ENCODE measurements at regions not wholly inside any gene's neighbourhood (a gene's known extent, or its start where the extent isn't known, plus 50 kb on each side); places are given as distances from the start of the nearest gene placed in this dataset.

DNA sequence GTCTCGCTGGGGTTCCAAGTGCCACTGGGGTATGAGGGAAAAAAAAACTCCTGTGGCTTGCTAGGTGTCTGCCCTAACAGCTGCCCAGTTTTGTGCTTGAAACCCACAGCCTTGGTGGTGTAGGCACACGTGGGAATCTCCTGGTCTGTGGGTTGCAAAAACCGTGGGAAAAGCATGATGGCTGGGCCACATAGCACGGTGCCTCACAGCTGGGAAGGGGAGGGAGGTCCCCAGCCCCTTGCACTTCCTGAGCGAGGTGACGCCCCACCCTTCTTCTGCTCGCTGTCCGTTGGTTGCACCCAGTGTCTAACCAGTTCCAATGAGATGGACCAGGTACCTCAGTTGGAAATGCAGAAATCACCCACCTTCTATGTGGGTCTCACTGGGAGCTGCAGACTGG lies 144.3 kb downstream of the KBTBD8 start:
- Histone ChIP-seq H2AFZ (ENCODE audit: low read depth, low read length) (no peak overlapping the region), H3F3A (ENCODE audit: insufficient read depth, low read length, poor library complexity, severe bottlenecking) (no peaks in the 10 kb centered on the region), H3K27me3 (ENCODE audit: insufficient read depth, low read depth, low read length) (no peaks in the 10 kb centered on the region), H3K79me2 (replicated peaks; ENCODE audit: insufficient read depth, low read length) (no peaks in the 10 kb centered on the region), H3K27ac (ENCODE audit: low read length) (no peak overlapping the region), H3K4me3 (ENCODE audit: low read length) (no peak overlapping the region), H3K36me3 (ENCODE audit: insufficient read depth, low read length) (no peaks in the 10 kb centered on the region), H3K9me3 (ENCODE audit: low read length) (no peaks in the 10 kb centered on the region), H4K20me1 (ENCODE audit: insufficient read depth) (no peaks in the 10 kb centered on the region), H3K9ac (ENCODE audit: low read length) (no peak overlapping the region), H3K4me2 (ENCODE audit: low read length) (no peak overlapping the region), H3K9me2 (ENCODE audit: insufficient read depth, low read length) (no peaks in the 10 kb centered on the region)
- TF ChIP-seq EP300 (conservative IDR thresholded peaks at IDR 0.05; ENCODE audit: poor library complexity, severe bottlenecking) (no peak), RAD21 (conservative IDR thresholded peaks at IDR 0.05) (no peak), EZH2 (IDR thresholded peaks at IDR 0.05; ENCODE audit: borderline replicate concordance, insufficient read depth, low read length, poor library complexity, severe bottlenecking) (no peak), MXI1 (conservative IDR thresholded peaks at IDR 0.05; ENCODE audit: poor library complexity, severe bottlenecking) (no peak), TAF1 (IDR thresholded peaks at IDR 0.05; ENCODE audit: low read depth) (no peak), POLR2AphosphoS5 (IDR thresholded peaks at IDR 0.05) (no peak), SMC3 (conservative IDR thresholded peaks at IDR 0.05; ENCODE audit: poor library complexity) (no peak)
- TF ChIP-seq, protein P1, sequence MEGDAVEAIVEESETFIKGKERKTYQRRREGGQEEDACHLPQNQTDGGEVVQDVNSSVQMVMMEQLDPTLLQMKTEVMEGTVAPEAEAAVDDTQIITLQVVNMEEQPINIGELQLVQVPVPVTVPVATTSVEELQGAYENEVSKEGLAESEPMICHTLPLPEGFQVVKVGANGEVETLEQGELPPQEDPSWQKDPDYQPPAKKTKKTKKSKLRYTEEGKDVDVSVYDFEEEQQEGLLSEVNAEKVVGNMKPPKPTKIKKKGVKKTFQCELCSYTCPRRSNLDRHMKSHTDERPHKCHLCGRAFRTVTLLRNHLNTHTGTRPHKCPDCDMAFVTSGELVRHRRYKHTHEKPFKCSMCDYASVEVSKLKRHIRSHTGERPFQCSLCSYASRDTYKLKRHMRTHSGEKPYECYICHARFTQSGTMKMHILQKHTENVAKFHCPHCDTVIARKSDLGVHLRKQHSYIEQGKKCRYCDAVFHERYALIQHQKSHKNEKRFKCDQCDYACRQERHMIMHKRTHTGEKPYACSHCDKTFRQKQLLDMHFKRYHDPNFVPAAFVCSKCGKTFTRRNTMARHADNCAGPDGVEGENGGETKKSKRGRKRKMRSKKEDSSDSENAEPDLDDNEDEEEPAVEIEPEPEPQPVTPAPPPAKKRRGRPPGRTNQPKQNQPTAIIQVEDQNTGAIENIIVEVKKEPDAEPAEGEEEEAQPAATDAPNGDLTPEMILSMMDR (IDR thresholded peaks at IDR 0.05; ENCODE audit: poor library complexity, severe bottlenecking): no peak
- TF ChIP-seq, protein P2, sequence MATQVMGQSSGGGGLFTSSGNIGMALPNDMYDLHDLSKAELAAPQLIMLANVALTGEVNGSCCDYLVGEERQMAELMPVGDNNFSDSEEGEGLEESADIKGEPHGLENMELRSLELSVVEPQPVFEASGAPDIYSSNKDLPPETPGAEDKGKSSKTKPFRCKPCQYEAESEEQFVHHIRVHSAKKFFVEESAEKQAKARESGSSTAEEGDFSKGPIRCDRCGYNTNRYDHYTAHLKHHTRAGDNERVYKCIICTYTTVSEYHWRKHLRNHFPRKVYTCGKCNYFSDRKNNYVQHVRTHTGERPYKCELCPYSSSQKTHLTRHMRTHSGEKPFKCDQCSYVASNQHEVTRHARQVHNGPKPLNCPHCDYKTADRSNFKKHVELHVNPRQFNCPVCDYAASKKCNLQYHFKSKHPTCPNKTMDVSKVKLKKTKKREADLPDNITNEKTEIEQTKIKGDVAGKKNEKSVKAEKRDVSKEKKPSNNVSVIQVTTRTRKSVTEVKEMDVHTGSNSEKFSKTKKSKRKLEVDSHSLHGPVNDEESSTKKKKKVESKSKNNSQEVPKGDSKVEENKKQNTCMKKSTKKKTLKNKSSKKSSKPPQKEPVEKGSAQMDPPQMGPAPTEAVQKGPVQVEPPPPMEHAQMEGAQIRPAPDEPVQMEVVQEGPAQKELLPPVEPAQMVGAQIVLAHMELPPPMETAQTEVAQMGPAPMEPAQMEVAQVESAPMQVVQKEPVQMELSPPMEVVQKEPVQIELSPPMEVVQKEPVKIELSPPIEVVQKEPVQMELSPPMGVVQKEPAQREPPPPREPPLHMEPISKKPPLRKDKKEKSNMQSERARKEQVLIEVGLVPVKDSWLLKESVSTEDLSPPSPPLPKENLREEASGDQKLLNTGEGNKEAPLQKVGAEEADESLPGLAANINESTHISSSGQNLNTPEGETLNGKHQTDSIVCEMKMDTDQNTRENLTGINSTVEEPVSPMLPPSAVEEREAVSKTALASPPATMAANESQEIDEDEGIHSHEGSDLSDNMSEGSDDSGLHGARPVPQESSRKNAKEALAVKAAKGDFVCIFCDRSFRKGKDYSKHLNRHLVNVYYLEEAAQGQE (IDR thresholded peaks at IDR 0.05; ENCODE audit: borderline replicate concordance): no peak

DNA sequence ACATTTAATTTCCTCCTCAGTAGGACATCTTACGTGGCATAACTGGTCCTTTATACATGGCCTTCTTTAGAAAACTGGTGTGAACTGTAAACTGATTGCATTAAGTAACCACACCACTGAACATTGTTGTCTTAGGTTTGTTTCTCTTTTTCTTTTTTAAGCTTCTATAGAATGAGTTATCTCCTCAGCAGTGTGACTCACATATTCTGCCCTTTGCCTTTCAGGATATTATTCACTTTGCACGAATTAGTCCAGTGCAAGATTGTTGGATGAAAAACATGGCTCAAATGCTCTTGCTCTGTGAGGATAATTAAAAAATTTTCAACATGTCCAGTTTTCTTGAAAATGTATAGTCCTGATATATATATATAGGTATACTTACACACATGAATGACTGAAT lies 147.6 kb downstream of the KBTBD8 start:
- no peaks in the 10 kb centered on the region for H3K9me3 ChIP-seq (ENCODE audit: low read length)
- H3K4me3 ChIP-seq (ENCODE audit: low read length): no peak overlapping the region
- H3K4me2 ChIP-seq (ENCODE audit: low read length): no peak overlapping the region
- H3F3A ChIP-seq (ENCODE audit: insufficient read depth, low read length, poor library complexity, severe bottlenecking): no peaks in the 10 kb centered on the region
- no peaks in the 10 kb centered on the region for H3K27me3 ChIP-seq (ENCODE audit: insufficient read depth, low read depth, low read length)
- H3K9ac ChIP-seq (ENCODE audit: low read length): no peak overlapping the region
- H4K20me1 ChIP-seq (ENCODE audit: insufficient read depth): no peaks in the 10 kb centered on the region
- no peaks in the 10 kb centered on the region for H3K36me3 ChIP-seq (ENCODE audit: insufficient read depth, low read length)
- no peaks in the 10 kb centered on the region for H3K79me2 ChIP-seq (replicated peaks; ENCODE audit: insufficient read depth, low read length)
- no peaks in the 10 kb centered on the region for H3K9me2 ChIP-seq (ENCODE audit: insufficient read depth, low read length)
- TF ChIP-seq, protein P1 (IDR thresholded peaks at IDR 0.05; ENCODE audit: poor library complexity, severe bottlenecking): no peak
- TF ChIP-seq SMC3 (conservative IDR thresholded peaks at IDR 0.05; ENCODE audit: poor library complexity) (no peak), MXI1 (conservative IDR thresholded peaks at IDR 0.05; ENCODE audit: poor library complexity, severe bottlenecking) (no peak), EZH2 (IDR thresholded peaks at IDR 0.05; ENCODE audit: borderline replicate concordance, insufficient read depth, low read length, poor library complexity, severe bottlenecking) (no peak), POLR2AphosphoS5 (IDR thresholded peaks at IDR 0.05) (no peak), RAD21 (conservative IDR thresholded peaks at IDR 0.05) (no peak)
- TF ChIP-seq, protein P2 (IDR thresholded peaks at IDR 0.05; ENCODE audit: borderline replicate concordance): no peak
- no peak overlapping the region for H2AFZ ChIP-seq (ENCODE audit: low read depth, low read length)
- H3K27ac ChIP-seq (ENCODE audit: low read length): no peak overlapping the region

Measured in neural cell (in vitro differentiated cells).